NB4 (cell line): ENCODE measurements at regions not wholly inside any gene's neighbourhood (a gene's known extent, or its start where the extent isn't known, plus 50 kb on each side); places are given as distances from the start of the nearest gene placed in this dataset.

Experiments used
- CTCF ChIP-seq: IDR thresholded peaks from one replicate; pipeline ENCODE4 v1.5.1; 2012; ENCODE audit warnings: low read depth, low read length
- MYC ChIP-seq: IDR thresholded peaks from 2 replicates; pipeline ENCODE4 v1.6.1; 2011; ENCODE audit warnings: low read depth, low read length
- POLR2A ChIP-seq: IDR thresholded peaks from 2 replicates; pipeline ENCODE4 v1.6.1; 2011; ENCODE audit warnings: mild to moderate bottlenecking; ENCODE audit not compliant: insufficient read length; ENCODE audit errors: extremely low read depth
- TF ChIP-seq, protein P1 (sequence below): IDR thresholded peaks from 2 replicates; pipeline ENCODE4 v1.6.1; 2011; ENCODE audit warnings: low read depth, low read length

GRCh38 chr7:42403831-42404230, 166.8 kb upstream of the GLI3 start:
- TF ChIP-seq, protein P1, sequence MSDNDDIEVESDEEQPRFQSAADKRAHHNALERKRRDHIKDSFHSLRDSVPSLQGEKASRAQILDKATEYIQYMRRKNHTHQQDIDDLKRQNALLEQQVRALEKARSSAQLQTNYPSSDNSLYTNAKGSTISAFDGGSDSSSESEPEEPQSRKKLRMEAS, result no peak
- TF ChIP-seq POLR2A (no peak), MYC (no peak), CTCF (no peak)
